ENCODE measurements at regions not wholly inside any gene's neighbourhood (a gene's known extent, or its start where the extent isn't known, plus 50 kb on each side); places are given as distances from the start of the nearest gene placed in this dataset.

GRCh38 chr17:51486091-51486490 lies 225.7 kb downstream of the UTP18 start:
- no peak for DNase-seq (ENCODE audit: extremely low read depth in 1 of 2, low read depth in 1 of 2)

GRCh38 chr17:51486885-51487520 lies 226.7 kb downstream of the UTP18 start:
- no peak for DNase-seq (ENCODE audit: extremely low read depth in 1 of 2, low read depth in 1 of 2)

DNA sequence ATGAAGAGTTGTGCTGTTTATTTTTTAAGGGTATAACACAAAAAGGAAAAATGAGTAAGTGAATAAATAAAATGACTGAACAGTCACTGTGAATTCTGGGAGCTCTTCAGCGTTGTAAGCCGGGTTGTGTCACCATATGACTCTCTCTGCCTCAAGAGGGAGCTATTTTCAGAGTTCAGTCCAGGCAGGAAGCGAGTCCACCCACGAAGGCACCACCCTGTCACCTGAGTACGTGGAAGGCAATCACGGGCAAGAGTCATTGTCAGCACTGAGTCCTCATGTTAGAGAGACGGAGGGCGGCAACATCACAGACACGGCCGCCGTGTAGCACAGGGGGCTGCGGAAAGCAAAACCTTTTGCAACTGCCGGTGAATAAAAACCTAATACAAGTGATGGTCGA lies 227.6 kb downstream of the UTP18 start:
- peak in 1 of 2 donors; percentile 11 for DNase-seq (ENCODE audit: extremely low read depth in 1 of 2, low read depth in 1 of 2)

- no peak for DNase-seq (ENCODE audit: extremely low read depth in 1 of 2, low read depth in 1 of 2)
Measured at GRCh38 chr17:51491416-51491815, 231.1 kb downstream of the UTP18 start.

GRCh38 chr17:51493206-51493605 lies 232.9 kb downstream of the UTP18 start:
- DNase-seq (ENCODE audit: extremely low read depth in 1 of 2, low read depth in 1 of 2) = no peak

DNA sequence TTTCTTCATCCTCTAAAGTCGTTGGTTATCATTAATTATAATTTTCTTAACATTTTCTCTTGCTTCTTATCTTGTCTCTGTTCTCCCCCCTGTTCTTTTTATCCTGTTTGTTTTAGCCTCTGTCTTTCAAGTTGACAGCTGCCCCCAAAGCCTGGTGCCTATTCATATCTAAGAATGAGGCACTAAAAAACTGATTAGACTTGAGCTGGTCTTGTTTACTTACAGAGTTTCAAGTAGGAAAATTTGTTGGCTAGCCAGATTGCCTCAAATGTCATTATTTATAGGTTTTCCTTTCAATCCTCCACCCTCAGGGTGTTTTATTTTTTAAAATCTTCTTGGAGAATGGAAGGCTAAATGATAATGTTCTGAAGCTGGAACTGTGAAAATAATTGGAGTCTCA lies 236.0 kb downstream of the UTP18 start:
- no peak for DNase-seq (ENCODE audit: extremely low read depth in 1 of 2, low read depth in 1 of 2)

DNA sequence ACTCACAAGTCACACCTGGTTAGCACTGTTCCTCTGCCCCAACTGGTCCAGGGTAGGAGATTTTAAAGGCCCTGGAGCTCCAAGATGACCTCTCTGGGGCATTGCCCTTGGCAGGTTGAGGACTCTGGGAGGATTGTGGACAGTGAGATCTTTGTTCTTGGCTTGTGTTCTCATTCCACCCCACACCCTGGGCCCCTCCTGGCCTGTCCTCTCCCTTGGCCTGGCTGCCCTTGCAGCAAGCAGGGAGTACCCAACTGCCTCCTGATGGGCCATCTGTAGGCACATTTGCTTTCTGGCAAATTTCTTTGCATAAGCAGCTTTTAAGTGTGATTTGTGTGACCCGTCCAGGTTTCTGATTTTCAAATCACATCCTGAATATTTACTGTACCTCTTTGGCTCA lies 239.6 kb downstream of the UTP18 start:
- no peak for DNase-seq (ENCODE audit: extremely low read depth in 1 of 2, low read depth in 1 of 2)

DNA sequence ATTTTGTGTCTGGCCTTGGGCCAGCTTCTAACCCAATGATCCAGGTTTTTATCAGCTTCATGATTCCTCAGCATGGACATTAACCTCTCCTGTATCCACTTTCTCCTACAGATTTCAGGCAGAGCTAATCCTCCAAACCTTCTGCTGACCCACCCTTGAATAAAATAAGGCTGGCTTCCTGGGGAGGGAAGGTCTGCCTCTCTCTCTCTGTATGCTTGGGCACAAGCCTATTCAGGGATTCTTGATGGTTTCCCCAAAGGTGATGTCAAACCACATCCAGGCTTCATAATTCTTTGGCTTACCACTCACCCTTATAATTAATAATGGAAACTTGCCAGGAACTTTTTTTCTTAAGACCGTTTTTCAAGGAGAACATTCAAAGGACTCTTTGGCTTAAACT lies 240.1 kb downstream of the UTP18 start:
- no peak for DNase-seq (ENCODE audit: extremely low read depth in 1 of 2, low read depth in 1 of 2)

GRCh38 chr17:51505450-51505849 lies 245.1 kb downstream of the UTP18 start:
- DNase-seq (ENCODE audit: extremely low read depth in 1 of 2, low read depth in 1 of 2) = no peak

DNA sequence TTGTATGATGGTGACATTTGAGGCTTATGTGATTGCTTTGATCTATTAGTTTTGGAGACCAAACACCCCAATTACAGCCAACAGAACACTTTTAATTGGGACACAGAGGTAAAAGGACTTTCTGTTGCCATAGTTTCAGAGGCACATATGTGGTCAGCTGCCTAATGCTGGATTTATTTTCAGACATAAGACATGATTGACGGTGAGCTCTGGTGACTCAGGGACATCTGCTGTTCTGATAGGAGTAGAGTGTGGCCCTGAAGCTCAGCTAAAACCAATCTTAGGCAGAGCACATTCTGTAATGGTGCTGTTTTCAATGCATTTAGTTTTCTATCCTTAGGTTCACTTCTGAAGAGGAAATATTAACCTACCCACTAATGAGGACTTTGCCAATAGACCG lies 247.1 kb downstream of the UTP18 start:
- DNase-seq (ENCODE audit: extremely low read depth in 1 of 2, low read depth in 1 of 2) = no peak

DNA sequence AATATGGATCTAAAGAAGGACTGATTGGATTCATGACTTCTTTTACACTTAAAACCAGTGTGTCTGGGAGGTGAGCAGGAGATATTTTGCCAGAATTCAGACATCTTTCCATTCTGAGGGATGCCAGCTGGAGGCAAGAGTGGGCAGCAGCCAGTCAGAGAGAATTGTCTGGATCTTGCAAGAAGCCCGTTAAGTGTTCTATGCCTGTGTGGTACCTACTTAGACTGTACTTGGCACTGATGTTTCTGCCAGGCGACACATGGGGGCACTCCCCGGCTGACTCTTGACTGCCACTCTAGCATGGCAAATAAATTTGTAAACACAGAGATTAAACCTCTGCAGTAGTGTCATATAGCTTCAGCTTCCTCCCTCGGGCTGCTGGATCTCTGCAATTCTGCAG lies 247.7 kb downstream of the UTP18 start:
- DNase-seq (ENCODE audit: extremely low read depth in 1 of 2, low read depth in 1 of 2) = no peak

DNA sequence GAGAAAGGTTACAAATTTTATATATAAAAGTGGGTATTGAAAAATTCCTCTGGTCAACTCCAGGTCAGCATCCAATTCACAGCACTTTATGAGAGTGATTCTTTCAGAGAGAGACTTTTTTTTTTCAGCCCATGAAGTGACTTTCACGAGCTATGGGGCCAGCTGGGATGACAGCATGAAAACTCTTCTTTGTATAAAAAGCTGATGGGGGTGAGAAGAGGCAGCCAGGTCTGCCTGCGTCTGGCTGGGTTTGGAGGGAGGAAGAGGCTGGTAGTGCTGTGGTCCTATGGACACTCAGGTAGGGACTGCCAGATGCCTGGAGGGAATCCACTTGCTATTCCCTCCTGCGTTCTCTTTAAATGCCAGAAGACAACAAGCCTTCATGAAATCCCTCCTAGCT lies 250.6 kb downstream of the UTP18 start:
- no peak for DNase-seq (ENCODE audit: extremely low read depth in 1 of 2, low read depth in 1 of 2)

GRCh38 chr17:51512220-51512907 lies 252.0 kb downstream of the UTP18 start:
- no peak for DNase-seq (ENCODE audit: extremely low read depth in 1 of 2, low read depth in 1 of 2)

GRCh38 chr17:51516924-51517323 lies 256.6 kb downstream of the UTP18 start:
- DNase-seq (ENCODE audit: extremely low read depth in 1 of 2, low read depth in 1 of 2) = no peak

DNA sequence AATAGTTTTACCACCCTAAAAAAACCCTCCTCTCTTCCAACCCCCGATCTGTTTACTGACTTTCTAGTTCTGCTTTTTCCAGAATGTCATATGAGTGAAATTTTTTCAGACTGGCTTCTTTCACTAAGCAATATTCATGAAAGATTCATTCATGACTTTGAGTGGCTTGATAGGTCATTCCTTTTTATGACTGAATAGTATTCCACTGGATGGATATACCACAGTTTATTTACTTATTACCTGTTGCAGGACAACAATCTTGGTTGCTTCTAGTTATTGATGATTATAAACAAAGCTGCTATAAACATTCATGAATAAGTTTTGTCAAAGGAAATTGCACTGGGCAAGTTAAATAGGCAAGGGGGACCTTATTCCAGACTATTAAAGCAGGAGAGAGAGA lies 264.2 kb downstream of the UTP18 start:
- DNase-seq (ENCODE audit: extremely low read depth in 1 of 2, low read depth in 1 of 2) = no peak

GRCh38 chr17:51526507-51526906 lies 266.2 kb downstream of the UTP18 start:
- no peak for DNase-seq (ENCODE audit: extremely low read depth in 1 of 2, low read depth in 1 of 2)

- DNase-seq (ENCODE audit: extremely low read depth in 1 of 2, low read depth in 1 of 2) = no peak
Measured at GRCh38 chr17:51527225-51527982, 267.1 kb downstream of the UTP18 start.

GRCh38 chr17:51528111-51528510 lies 267.8 kb downstream of the UTP18 start:
- no peak for DNase-seq (ENCODE audit: extremely low read depth in 1 of 2, low read depth in 1 of 2)

DNA sequence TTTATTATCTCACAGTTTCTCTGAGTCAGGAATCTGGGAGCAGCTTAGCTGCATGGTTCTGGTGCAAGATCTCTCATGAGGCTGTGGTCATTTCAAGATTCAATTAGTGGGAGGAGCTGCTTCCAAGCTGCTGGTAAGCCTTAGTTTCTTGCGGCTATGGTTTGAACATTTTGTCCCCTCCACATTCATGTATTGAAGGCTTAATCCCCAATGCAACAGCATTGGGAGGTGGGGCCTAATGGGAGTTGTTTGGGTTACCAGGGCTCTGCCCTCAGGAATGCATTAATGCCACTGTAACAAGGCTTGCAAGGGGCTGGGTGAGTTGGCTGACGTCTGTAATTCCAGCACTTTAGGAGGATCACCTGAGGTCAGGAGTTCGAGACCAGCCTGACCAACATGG lies 272.9 kb downstream of the UTP18 start:
- no peak for DNase-seq (ENCODE audit: extremely low read depth in 1 of 2, low read depth in 1 of 2)

DNA sequence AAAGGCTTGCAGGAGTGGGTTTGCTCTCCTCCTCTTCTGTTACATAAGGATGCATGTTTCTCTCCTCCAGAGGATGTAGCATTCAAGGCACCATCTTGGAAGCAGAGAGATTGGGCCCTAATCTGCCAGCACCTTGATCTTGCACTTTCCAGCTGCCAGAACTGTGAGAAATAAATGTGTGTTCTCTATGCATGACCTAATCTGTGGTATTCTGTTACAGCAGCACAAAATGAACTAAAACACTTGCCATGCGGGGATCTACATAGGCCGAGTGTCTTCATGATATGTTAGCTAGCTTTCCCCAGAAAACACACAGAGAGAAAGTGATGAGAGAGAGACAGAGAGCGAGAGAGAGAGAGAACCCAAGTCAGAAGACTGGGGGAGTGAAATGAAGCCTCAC lies 273.5 kb downstream of the UTP18 start:
- no peak for DNase-seq (ENCODE audit: extremely low read depth in 1 of 2, low read depth in 1 of 2)

DNA sequence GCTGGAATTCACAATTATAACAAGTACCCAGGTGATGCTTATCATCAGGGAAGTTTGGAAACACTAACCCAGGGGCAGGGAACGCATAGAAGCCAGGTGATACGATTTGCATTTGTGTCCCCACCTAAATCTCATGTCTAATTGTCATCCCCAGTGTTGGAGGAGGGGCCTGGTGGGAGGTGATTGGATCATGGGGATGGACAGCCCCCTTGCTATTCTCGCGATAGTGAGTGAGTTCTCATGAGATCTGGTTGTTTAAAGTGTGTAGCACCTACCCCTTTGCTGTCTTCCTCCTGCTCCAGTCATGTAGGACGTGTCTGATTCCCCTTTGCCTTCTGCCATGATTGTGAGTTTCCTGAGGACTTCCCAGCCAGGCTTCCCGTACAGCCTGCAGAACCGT lies 276.3 kb downstream of the UTP18 start:
- DNase-seq (ENCODE audit: extremely low read depth in 1 of 2, low read depth in 1 of 2) = no peak

- no peak for DNase-seq (ENCODE audit: extremely low read depth in 1 of 2, low read depth in 1 of 2)
Measured at GRCh38 chr17:51537996-51538550, 277.7 kb downstream of the UTP18 start.

Measured in stimulated activated CD8-positive, alpha-beta memory T cell treated with anti-CD3 and anti-CD28 coated beads, Interleukin-7, amount 100 ng/mL, for 48 hours (primary cell).